Spinal cord (tissue), 1 donor: ENCODE measurements at regions not wholly inside any gene's neighbourhood (a gene's known extent, or its start where the extent isn't known, plus 50 kb on each side); places are given as distances from the start of the nearest gene placed in this dataset. TPM values are rescaled to one million over a fixed set of nuclear protein-coding genes. Genes with fewer than 3 reads are reported as not detected.

Source experiments
- small RNA-seq: library from RNA; depleted of rRNA; stranded (forward); fragments of <200 nt; gene quantifications from one replicate; pipeline ENCODE3, GENCODE V24; 2014; ENCODE audit warnings: low replicate concordance

Small RNAs in the stretch of these regions (small RNA-seq; reads per million reads assigned to genes)
- gene AC119618.1 (not detected), gene RNA5SP499 (not detected)
